H1 (cell line): ENCODE measurements at regions not wholly inside any gene's neighbourhood (a gene's known extent, or its start where the extent isn't known, plus 50 kb on each side); places are given as distances from the start of the nearest gene placed in this dataset.

ENCODE experiments used
- CTCF ChIA-PET: fragments of 300-600 bp; sonication (Branson Sonifier 250); formaldehyde crosslinking; loops from one replicate; lab custom pipeline; 2021; ENCODE audit not compliant: partially characterized antibody; lab: Charles Lee
- POLR2A ChIA-PET: fragments of 300-600 bp; sonication (Branson Sonifier 250); formaldehyde crosslinking; loops from one replicate; lab custom pipeline; 2021; ENCODE audit warnings: inconsistent platforms; ENCODE audit not compliant: partially characterized antibody; lab: Charles Lee
- DNase-seq, 2 experiments: peaks; one replicate each; pipeline versions ENCODE4 v3.0.0 to v3.0.0-alpha.2; 2010 to 2022; ENCODE audit warnings: low spot score in 2 of 2, low read depth in 1 of 2, mixed read lengths in 1 of 2
- FAIRE-seq: peaks from 2 replicates; lab custom pipeline; 2011; peaks lifted over from hg19 to GRCh38; lab: Jason Lieb, UNC
- H2AFZ ChIP-seq: 2 replicates; pipeline ENCODE4 v1.8.1; 2012; ENCODE audit warnings: low read length, inconsistent platforms
- H2AK5ac ChIP-seq: 2 replicates; pipeline ENCODE4 v1.6.1; 2013; ENCODE audit warnings: low read depth, low read length
- H2BK120ac ChIP-seq: replicated peaks from 2 replicates; pipeline ENCODE3; 2013; ENCODE audit warnings: low read depth, low read length, inconsistent platforms
- H2BK12ac ChIP-seq: 2 replicates; pipeline ENCODE4 v1.6.1; 2013; ENCODE audit warnings: low read depth, low read length
- H2BK15ac ChIP-seq: 2 replicates; pipeline ENCODE4 v1.6.1; 2013; ENCODE audit warnings: low read length
- H2BK20ac ChIP-seq: 2 replicates; pipeline ENCODE4 v1.6.1; 2013; ENCODE audit warnings: low read length
- H2BK5ac ChIP-seq: 2 replicates; pipeline ENCODE4 v1.6.1; 2013; ENCODE audit warnings: low read depth, low read length
- H3K14ac ChIP-seq: 2 replicates; pipeline ENCODE4 v1.6.1; 2013; ENCODE audit warnings: inconsistent platforms; ENCODE audit not compliant: insufficient read length
- H3K18ac ChIP-seq: 2 replicates; pipeline ENCODE4 v1.6.1; 2013; ENCODE audit warnings: low read length; ENCODE audit errors: extremely low read depth
- H3K23ac ChIP-seq: 2 replicates; pipeline ENCODE4 v1.6.1; 2013; ENCODE audit warnings: inconsistent platforms; ENCODE audit not compliant: insufficient read length
- H3K23me2 ChIP-seq: 2 replicates; pipeline ENCODE4 v1.6.1; 2013; ENCODE audit warnings: low read depth, low read length
- H3K27ac ChIP-seq: 2 replicates; pipeline ENCODE4 v1.6.1; 2011; ENCODE audit warnings: low read depth, low read length, inconsistent platforms
- H3K27me3 ChIP-seq, 4 experiments: replicated peaks in 1 of 4; 1 replicate in 1 of 4; 2 replicates in 3 of 4; pipeline versions ENCODE4 v1.6.1 to v1.8.1; 2011 to 2013; ENCODE audit warnings: low read length in 3 of 4, mild to moderate bottlenecking in 3 of 4, inconsistent platforms in 2 of 4, mixed read lengths in 2 of 4, moderate library complexity in 1 of 4; ENCODE audit not compliant: control insufficient read depth in 3 of 4, insufficient read depth in 3 of 4; ENCODE audit errors: extremely low read depth in 1 of 4
- H3K36me3 ChIP-seq, 4 experiments: 2 replicates each; pipeline versions ENCODE4 v1.6.1 to v1.8.1; 2011 to 2013; ENCODE audit warnings: mild to moderate bottlenecking in 4 of 4, low read length in 3 of 4, moderate library complexity in 2 of 4, control low read depth in 1 of 4, inconsistent platforms in 1 of 4; ENCODE audit not compliant: insufficient read depth in 4 of 4, control insufficient read depth in 2 of 4
- H3K4ac ChIP-seq: replicated peaks from 2 replicates; pipeline ENCODE3; 2013; ENCODE audit warnings: low read length, low read depth, mixed read lengths, inconsistent platforms; ENCODE audit not compliant: insufficient read length
- H3K4me1 ChIP-seq, 4 experiments: replicated peaks in 1 of 4; 1 replicate in 1 of 4; 2 replicates in 3 of 4; pipeline versions ENCODE4 v1.6.1 to v1.8.1; 2011 to 2013; ENCODE audit warnings: low read length in 3 of 4, inconsistent platforms in 2 of 4, mixed read lengths in 1 of 4; ENCODE audit not compliant: insufficient read depth in 4 of 4, control insufficient read depth in 3 of 4
- H3K4me2 ChIP-seq, 2 experiments: 2 replicates each; pipeline versions ENCODE4 v1.6.1 to v1.8.1; 2011 to 2013; ENCODE audit warnings: low read depth in 2 of 2, low read length in 2 of 2, control low read depth in 1 of 2, inconsistent platforms in 1 of 2, mild to moderate bottlenecking in 1 of 2; ENCODE audit not compliant: insufficient read depth in 1 of 2
- H3K4me3 ChIP-seq, 4 experiments: fragments of 200-600, 300-600 bp in 1 of 4; sonication (generic), shearing (Covaris generic), sonication (Bioruptor Twin) in 1 of 4; 2 replicates each; pipeline versions ENCODE4 v1.5.1 to v1.8.1; 2011 to 2016; ENCODE audit warnings: low read length in 4 of 4, low read depth in 3 of 4, control low read depth in 2 of 4, inconsistent platforms in 2 of 4, mild to moderate bottlenecking in 2 of 4, mixed read lengths in 1 of 4, moderate library complexity in 1 of 4; ENCODE audit not compliant: insufficient read depth in 2 of 4; ENCODE audit errors: extremely low read depth in 1 of 4
- H3K56ac ChIP-seq: replicated peaks from 2 replicates; pipeline ENCODE3; 2013; ENCODE audit warnings: low read depth, mild to moderate bottlenecking, mixed read lengths, low read length, inconsistent platforms; ENCODE audit not compliant: insufficient read length
- H3K79me1 ChIP-seq: 2 replicates; pipeline ENCODE4 v1.6.1; 2013; ENCODE audit warnings: low read depth, low read length, control low read depth
- H3K79me2 ChIP-seq, 2 experiments: 2 replicates each; pipeline versions ENCODE4 v1.6.1 to v1.8.1; 2012 to 2013; ENCODE audit warnings: low read length in 2 of 2, mild to moderate bottlenecking in 2 of 2, inconsistent platforms in 1 of 2; ENCODE audit not compliant: insufficient read depth in 2 of 2, control insufficient read depth in 1 of 2
- H3K9ac ChIP-seq, 4 experiments: replicated peaks in 1 of 4; 1 replicate in 1 of 4; 2 replicates in 3 of 4; pipeline versions ENCODE4 v1.6.1 to v1.8.1; 2011 to 2013; ENCODE audit warnings: low read depth in 3 of 4, low read length in 3 of 4, control low read depth in 2 of 4, mild to moderate bottlenecking in 2 of 4, moderate library complexity in 2 of 4, inconsistent platforms in 1 of 4; ENCODE audit errors: extremely low read depth in 1 of 4
- H3K9me3 ChIP-seq, 2 experiments: 2 replicates each; pipeline versions ENCODE4 v1.6.1 to v1.8.1; 2012 to 2013; ENCODE audit warnings: mild to moderate bottlenecking in 2 of 2, moderate library complexity in 2 of 2, control low read depth in 1 of 2, inconsistent platforms in 1 of 2, low read depth in 1 of 2, low read length in 1 of 2, mixed read lengths in 1 of 2; ENCODE audit not compliant: insufficient read depth in 2 of 2
- H4K20me1 ChIP-seq, 2 experiments: replicated peaks in 1 of 2; 2 replicates each; pipeline versions ENCODE3 to v1.8.1; 2011 to 2013; ENCODE audit warnings: inconsistent platforms in 2 of 2, low read length in 2 of 2, mild to moderate bottlenecking in 1 of 2; ENCODE audit not compliant: insufficient read depth in 2 of 2, control insufficient read depth in 1 of 2
- H4K5ac ChIP-seq: 2 replicates; pipeline ENCODE4 v1.6.1; 2013; ENCODE audit warnings: low read length, low read depth, mixed read lengths, inconsistent platforms; ENCODE audit not compliant: insufficient read length
- H4K8ac ChIP-seq: 2 replicates; pipeline ENCODE4 v1.8.0; 2013; ENCODE audit warnings: mild to moderate bottlenecking, moderate library complexity, low read length, inconsistent platforms; ENCODE audit not compliant: insufficient read depth; ENCODE audit errors: extremely low read depth
- H4K91ac ChIP-seq: replicated peaks from 2 replicates; pipeline ENCODE3; 2013; ENCODE audit warnings: low read length, mixed read lengths, inconsistent platforms; ENCODE audit not compliant: insufficient read length
- BRCA1 ChIP-seq: IDR thresholded peaks from 2 replicates; pipeline ENCODE4 v1.6.1; 2012; ENCODE audit warnings: low read depth, low read length, improper control_type of control experiment
- CTBP2 ChIP-seq: IDR thresholded peaks from 2 replicates; pipeline ENCODE4 v1.7.0; 2011; ENCODE audit warnings: borderline replicate concordance, mild to moderate bottlenecking, moderate library complexity, mixed read lengths, low read length; ENCODE audit not compliant: insufficient read depth, insufficient read length
- FOSL1 ChIP-seq: IDR thresholded peaks from 2 replicates; pipeline ENCODE4 v1.6.1; 2011; ENCODE audit warnings: mild to moderate bottlenecking, low read depth, low read length, moderate library complexity; ENCODE audit not compliant: insufficient read depth
- NANOG ChIP-seq: IDR thresholded peaks from 2 replicates; pipeline ENCODE4 v1.6.1; 2011; ENCODE audit warnings: low read length, low read depth, mild to moderate bottlenecking, inconsistent platforms; ENCODE audit not compliant: insufficient read depth, poor library complexity, severe bottlenecking

- POLR2A ChIA-PET: no interaction called here
- Histone ChIP-seq H3K14ac (no peak overlapping the region), H4K20me1 (no peaks in the 10 kb centered on the region), H4K91ac (no peak overlapping the region), H3K23ac (no peak overlapping the region), H3K23me2 (no peaks in the 10 kb centered on the region), H4K8ac (no peak overlapping the region), H3K4me3 (no peak overlapping the region), H3K4ac (no peak overlapping the region), H3K79me2 (no peaks in the 10 kb centered on the region), H2BK20ac (no peak overlapping the region), H3K4me1 (no peaks in the 10 kb centered on the region; a peak in 1 of 7 replicates), H2AFZ (no peak overlapping the region), H3K4me2 (no peak overlapping the region), H3K27me3 (no peaks in the 10 kb centered on the region), H3K9ac (no peak overlapping the region), H2BK120ac (no peak overlapping the region), H3K27ac (no peak overlapping the region), H2AK5ac (no peak overlapping the region), H3K36me3 (no peaks in the 10 kb centered on the region), H2BK5ac (no peak overlapping the region), H3K9me3 (no peaks in the 10 kb centered on the region), H2BK12ac (no peak overlapping the region), H3K56ac (no peak overlapping the region), H2BK15ac (no peak overlapping the region), H3K79me1 (no peaks in the 10 kb centered on the region), H3K18ac (no peak overlapping the region), H4K5ac (no peak overlapping the region)
- FAIRE-seq (no peak), DNase-seq (no peak)
- CTCF ChIA-PET: interaction anchor here (1.3 kb wide), 1 partner anchor 18 kb away, joined by 3 read pairs; no protein-coding TSS in a partner anchor
- TF ChIP-seq NANOG (no peak), FOSL1 (no peak), CTBP2 (no peak), BRCA1 (no peak)
These were observed 732.2 kb downstream of the HDGFL1 start for GRCh38 chr6:23301556-23301955.
